Bronchial epithelial cell (primary cell): ENCODE measurements at regions not wholly inside any gene's neighbourhood (a gene's known extent, or its start where the extent isn't known, plus 50 kb on each side); places are given as distances from the start of the nearest gene placed in this dataset.

Experiments
- DNase-seq: peaks from one replicate; pipeline ENCODE4 v3.0.0-alpha.2; 2010; ENCODE audit warnings: low read depth
- FAIRE-seq: peaks from 2 replicates; lab custom pipeline; 2011; peaks lifted over from hg19 to GRCh38; lab: Jason Lieb, UNC
- H3K27me3 ChIP-seq: 2 replicates; pipeline ENCODE4 v1.5.1; 2011; ENCODE audit warnings: low read length; ENCODE audit not compliant: control insufficient read depth, insufficient read depth
- H3K36me3 ChIP-seq: 2 replicates; pipeline ENCODE4 v1.5.1; 2011; ENCODE audit warnings: low read length; ENCODE audit not compliant: control insufficient read depth, insufficient read depth
- H3K4me3 ChIP-seq: 2 replicates; pipeline ENCODE4 v1.5.1; 2011; ENCODE audit warnings: mild to moderate bottlenecking, low read depth, low read length, control low read depth
- CTCF ChIP-seq: IDR thresholded peaks from 2 replicates; pipeline ENCODE4 v1.5.1; 2011; ENCODE audit warnings: mild to moderate bottlenecking, moderate library complexity, low read length, control low read depth, inconsistent platforms; ENCODE audit not compliant: insufficient read depth, severe bottlenecking

GRCh38 chr10:117448802-117449201 lies 73.6 kb upstream of the PDZD8 start:
- Histone ChIP-seq H3K4me3 (no peak overlapping the region), H3K36me3 (no peaks in the 10 kb centered on the region), H3K27me3 (no peaks in the 10 kb centered on the region)
- FAIRE-seq (no peak), DNase-seq (no peak)
- no peak for TF ChIP-seq CTCF

- Histone ChIP-seq H3K36me3 (no peaks in the 10 kb centered on the region), H3K4me3 (no peak overlapping the region), H3K27me3 (no peaks in the 10 kb centered on the region)
- no peak for DNase-seq
- FAIRE-seq, result no peak
- TF ChIP-seq CTCF, result no peak
Measured at GRCh38 chr10:117445992-117446391, 70.8 kb upstream of the PDZD8 start.

GRCh38 chr10:117444497-117445040 lies 69.3 kb upstream of the PDZD8 start:
- DNase-seq (no peak), FAIRE-seq (no peak)
- no peak for TF ChIP-seq CTCF
- H3K4me3 ChIP-seq, result no peak overlapping the region
- no peaks in the 10 kb centered on the region for H3K27me3 ChIP-seq
- H3K36me3 ChIP-seq, result no peaks in the 10 kb centered on the region

GRCh38 chr10:117443686-117444041 lies 68.4 kb upstream of the PDZD8 start:
- FAIRE-seq, result no peak
- no peaks in the 10 kb centered on the region for H3K36me3 ChIP-seq
- TF ChIP-seq CTCF, result no peak
- DNase-seq, result no peak
- H3K4me3 ChIP-seq, result no peak overlapping the region
- H3K27me3 ChIP-seq, result no peaks in the 10 kb centered on the region

- no peak for FAIRE-seq
- peak; percentile 93 for TF ChIP-seq CTCF
- H3K27me3 ChIP-seq, result no peaks in the 10 kb centered on the region
- H3K36me3 ChIP-seq, result no peaks in the 10 kb centered on the region
- DNase-seq, result peak; percentile 70
- no peak overlapping the region for H3K4me3 ChIP-seq
Measured at GRCh38 chr10:117442944-117443685, 67.9 kb upstream of the PDZD8 start.
